Neuronal stem cell (in vitro differentiated cells): ENCODE measurements at regions not wholly inside any gene's neighbourhood (a gene's known extent, or its start where the extent isn't known, plus 50 kb on each side); places are given as distances from the start of the nearest gene placed in this dataset.

ENCODE experiments used
- DNase-seq: peaks from one replicate; pipeline ENCODE4 v3.0.0-alpha.2; 2013; ENCODE audit warnings: low spot score
- H2AFZ ChIP-seq: one replicate; pipeline ENCODE4 v1.6.1; 2013; ENCODE audit warnings: mild to moderate bottlenecking, low read length, inconsistent platforms
- H2AK5ac ChIP-seq: 2 replicates; pipeline ENCODE4 v1.6.1; 2013; ENCODE audit warnings: low read depth, mild to moderate bottlenecking, inconsistent platforms, low read length, moderate library complexity, mixed read lengths
- H2BK120ac ChIP-seq: 2 replicates; pipeline ENCODE4 v1.6.1; 2013; ENCODE audit warnings: low read depth, mild to moderate bottlenecking, inconsistent platforms, low read length, moderate library complexity, mixed read lengths
- H2BK12ac ChIP-seq: one replicate; pipeline ENCODE4 v1.6.1; 2013; ENCODE audit warnings: low read length, inconsistent platforms
- H2BK15ac ChIP-seq: 2 replicates; pipeline ENCODE4 v1.6.1; 2013; ENCODE audit warnings: mild to moderate bottlenecking, low read length, inconsistent platforms, mixed read lengths
- H2BK5ac ChIP-seq: one replicate; pipeline ENCODE4 v1.6.1; 2013; ENCODE audit warnings: inconsistent platforms, mild to moderate bottlenecking, low read length, moderate library complexity
- H3K14ac ChIP-seq: one replicate; pipeline ENCODE4 v1.6.1; 2013; ENCODE audit warnings: low read length, inconsistent platforms
- H3K18ac ChIP-seq: 2 replicates; pipeline ENCODE4 v1.6.1; 2013; ENCODE audit warnings: low read length, inconsistent platforms
- H3K23ac ChIP-seq: 2 replicates; pipeline ENCODE4 v1.6.1; 2013; ENCODE audit warnings: low read depth, mild to moderate bottlenecking, mixed read lengths, low read length, inconsistent platforms; ENCODE audit not compliant: poor library complexity
- H3K27ac ChIP-seq: replicated peaks from 3 replicates; pipeline ENCODE4 v1.5.1; 2013; ENCODE audit warnings: low read length, inconsistent platforms
- H3K27me3 ChIP-seq, 3 experiments: 2 replicates each; pipeline ENCODE4 v1.6.1; 2013; ENCODE audit warnings: low read length in 3 of 3, mild to moderate bottlenecking in 2 of 3, inconsistent platforms in 1 of 3, low read depth in 1 of 3, mixed read lengths in 1 of 3, moderate library complexity in 1 of 3; ENCODE audit not compliant: control insufficient read depth in 3 of 3, insufficient read depth in 3 of 3
- H3K36me3 ChIP-seq, 2 donors: replicated peaks in 1 of 2; 2 replicates each; pipeline ENCODE4 v1.6.1; 2013; ENCODE audit warnings: low read length in 2 of 2; ENCODE audit not compliant: control insufficient read depth in 2 of 2, insufficient read depth in 2 of 2
- H3K4ac ChIP-seq: 2 replicates; pipeline ENCODE4 v1.6.1; 2013; ENCODE audit warnings: inconsistent platforms, mild to moderate bottlenecking, low read length, moderate library complexity
- H3K4me1 ChIP-seq, 2 donors: 1 replicate in 1 of 2; 2 replicates in 1 of 2; pipeline ENCODE4 v1.6.1; 2013; ENCODE audit warnings: low read length in 2 of 2, low read depth in 1 of 2; ENCODE audit not compliant: control insufficient read depth in 2 of 2, insufficient read depth in 1 of 2
- H3K4me2 ChIP-seq: one replicate; pipeline ENCODE4 v1.6.1; 2013; ENCODE audit warnings: mild to moderate bottlenecking, low read length, inconsistent platforms; ENCODE audit not compliant: insufficient read depth, poor library complexity, severe bottlenecking
- H3K4me3 ChIP-seq, 2 donors: 2 replicates each; pipeline ENCODE4 v1.5.1; 2013; ENCODE audit warnings: low read length in 2 of 2, mild to moderate bottlenecking in 2 of 2, inconsistent platforms in 1 of 2, moderate library complexity in 1 of 2
- H3K79me1 ChIP-seq: one replicate; pipeline ENCODE4 v1.6.1; 2013; ENCODE audit warnings: low read depth, mild to moderate bottlenecking, inconsistent platforms, low read length, moderate library complexity
- H3K9ac ChIP-seq: one replicate; pipeline ENCODE4 v1.6.1; 2013; ENCODE audit warnings: mild to moderate bottlenecking, low read depth, low read length, inconsistent platforms; ENCODE audit not compliant: poor library complexity
- H3K9me3 ChIP-seq, 2 donors: replicated peaks in 1 of 2; 2 replicates each; pipeline versions ENCODE3 to v1.6.1; 2013; ENCODE audit warnings: low read length in 2 of 2, mild to moderate bottlenecking in 2 of 2, inconsistent platforms in 1 of 2, low read depth in 1 of 2, mixed read lengths in 1 of 2, moderate library complexity in 1 of 2; ENCODE audit not compliant: control insufficient read depth in 2 of 2, insufficient read depth in 1 of 2
- H4K8ac ChIP-seq: one replicate; pipeline ENCODE4 v1.6.1; 2013; ENCODE audit warnings: low read depth, mild to moderate bottlenecking, inconsistent platforms, low read length, moderate library complexity
- H4K91ac ChIP-seq: one replicate; pipeline ENCODE4 v1.6.1; 2013; ENCODE audit warnings: low read length, low read depth, mild to moderate bottlenecking, inconsistent platforms; ENCODE audit not compliant: poor library complexity
- WGBS, 2 donors: extraction: QIAGEN DNeasy Blood & Tissue Kit; methylation state at CpG; one replicate each; pipeline ENCODE4 v1.1.7; 2013; ENCODE audit warnings: missing lambda C conversion rate in 2 of 2, mixed read lengths in 1 of 2; ENCODE audit not compliant: insufficient read length in 2 of 2, insufficient replicate concordance in 1 of 2; ENCODE audit errors: extremely low coverage in 2 of 2; 5-methylcytosine and 5-hydroxymethylcytosine counted together

GRCh38 chr5:167339205-167339604 lies 952.2 kb upstream of the WWC1 start:
- H3K9ac ChIP-seq, result no peak overlapping the region
- no peak overlapping the region for H3K4me2 ChIP-seq
- no peak overlapping the region for H2BK5ac ChIP-seq
- peaks cover 0 to 5% of the 10 kb centered on the region in 2 donors for H3K4me1 ChIP-seq
- H2AFZ ChIP-seq, result no peak overlapping the region
- H4K91ac ChIP-seq, result no peak overlapping the region
- H3K27ac ChIP-seq, result no peak overlapping the region
- H4K8ac ChIP-seq, result no peak overlapping the region
- H3K18ac ChIP-seq, result no peak overlapping the region
- no peaks in the 10 kb centered on the region for H3K27me3 ChIP-seq
- H3K14ac ChIP-seq, result no peak overlapping the region
- no peak overlapping the region for H2BK15ac ChIP-seq
- H3K4me3 ChIP-seq, result no peak overlapping the region
- WGBS, 2 donors, result no CpG with 5 or more reads among the region's 1 CpG
- no peaks in the 10 kb centered on the region for H3K79me1 ChIP-seq
- no peaks in the 10 kb centered on the region for H3K36me3 ChIP-seq
- H3K23ac ChIP-seq, result no peak overlapping the region
- H3K9me3 ChIP-seq, result peaks cover 0 to 7% of the 10 kb centered on the region in 2 donors
- no peak for DNase-seq
- H2BK120ac ChIP-seq, result no peak overlapping the region
- H2BK12ac ChIP-seq, result no peak overlapping the region
- H2AK5ac ChIP-seq, result no peak overlapping the region
- no peak overlapping the region for H3K4ac ChIP-seq

- Histone ChIP-seq H3K36me3 (no peaks in the 10 kb centered on the region), H3K4me3 (no peak overlapping the region), H3K4me1 (peaks cover 0 to 4% of the 10 kb centered on the region in 2 donors), H3K4me2 (no peak overlapping the region), H3K79me1 (no peaks in the 10 kb centered on the region), H2AFZ (no peak overlapping the region), H3K9me3 (no peaks in the 10 kb centered on the region), H2BK5ac (no peak overlapping the region), H3K4ac (no peak overlapping the region), H3K18ac (no peak overlapping the region), H4K91ac (no peak overlapping the region), H3K9ac (no peak overlapping the region), H3K14ac (no peak overlapping the region), H2AK5ac (no peak overlapping the region), H3K23ac (no peak overlapping the region), H2BK120ac (no peak overlapping the region), H2BK15ac (no peak overlapping the region), H3K27ac (no peak overlapping the region), H2BK12ac (no peak overlapping the region), H3K27me3 (no peaks in the 10 kb centered on the region), H4K8ac (no peak overlapping the region)
- WGBS, 2 donors, result no CpG with 5 or more reads among the region's 4 CpGs
- no peak for DNase-seq
Measured at GRCh38 chr5:167346461-167346860, 945.0 kb upstream of the WWC1 start.

GRCh38 chr5:167348251-167348926 lies 943.1 kb upstream of the WWC1 start:
- no peaks in the 10 kb centered on the region for H3K27me3 ChIP-seq
- DNase-seq, result no peak
- H3K18ac ChIP-seq, result no peak overlapping the region
- no peaks in the 10 kb centered on the region for H3K79me1 ChIP-seq
- H4K8ac ChIP-seq, result no peak overlapping the region
- no peak overlapping the region for H3K14ac ChIP-seq
- H2AFZ ChIP-seq, result no peak overlapping the region
- no peaks in the 10 kb centered on the region for H3K36me3 ChIP-seq
- H3K9me3 ChIP-seq, result no peaks in the 10 kb centered on the region
- H3K4me1 ChIP-seq, result peaks cover 0 to 4% of the 10 kb centered on the region in 2 donors
- WGBS, 2 donors, result no CpG with 5 or more reads among the region's 12 CpGs
- no peak overlapping the region for H2BK120ac ChIP-seq
- no peak overlapping the region for H3K9ac ChIP-seq
- no peak overlapping the region for H2BK12ac ChIP-seq
- no peak overlapping the region for H3K27ac ChIP-seq
- H3K23ac ChIP-seq, result no peak overlapping the region
- H3K4me2 ChIP-seq, result no peak overlapping the region
- H2BK5ac ChIP-seq, result no peak overlapping the region
- H3K4ac ChIP-seq, result no peak overlapping the region
- no peak overlapping the region for H3K4me3 ChIP-seq
- H2BK15ac ChIP-seq, result no peak overlapping the region
- H4K91ac ChIP-seq, result no peak overlapping the region
- H2AK5ac ChIP-seq, result no peak overlapping the region

- Histone ChIP-seq H3K27ac (no peak overlapping the region), H3K79me1 (no peaks in the 10 kb centered on the region), H2AK5ac (no peak overlapping the region), H3K4me3 (no peak overlapping the region), H3K4me1 (peaks cover 0 to 4% of the 10 kb centered on the region in 2 donors), H3K9ac (no peak overlapping the region), H2BK15ac (no peak overlapping the region), H2BK12ac (no peak overlapping the region), H3K9me3 (no peaks in the 10 kb centered on the region), H4K91ac (no peak overlapping the region), H3K4ac (no peak overlapping the region), H3K23ac (no peak overlapping the region), H3K14ac (no peak overlapping the region), H2BK120ac (no peak overlapping the region), H3K18ac (no peak overlapping the region), H2AFZ (no peak overlapping the region), H3K4me2 (no peak overlapping the region), H4K8ac (no peak overlapping the region), H3K27me3 (no peaks in the 10 kb centered on the region), H2BK5ac (no peak overlapping the region), H3K36me3 (no peaks in the 10 kb centered on the region)
- DNase-seq, result no peak
- no CpG with 5 or more reads among the region's 3 CpGs for WGBS, 2 donors
Measured at GRCh38 chr5:167348980-167349379, 942.5 kb upstream of the WWC1 start.
